HG03354 (cell line): ENCODE measurements at regions not wholly inside any gene's neighbourhood (a gene's known extent, or its start where the extent isn't known, plus 50 kb on each side); places are given as distances from the start of the nearest gene placed in this dataset.
A peak's percentile ranks its signal among the peaks of the same experiment; 100 is the strongest.
"Not testable (repeated sequence)": the region's sequence is repeated elsewhere in the genome, so short reads cannot be mapped to it uniquely, and the experiment has no call there.

ENCODE experiments used
- ATAC-seq: cut with Tn5 transposase; IDR thresholded peaks from one replicate; pipeline ENCODE4 v1.9.1; 2021; ENCODE audit warnings: mild to moderate bottlenecking; ENCODE audit not compliant: unreplicated experiment, poor library complexity, severe bottlenecking

- no peak for ATAC-seq
Measured at GRCh38 chr13:38283346-38283745, 66.3 kb upstream of the UFM1 start.

DNA sequence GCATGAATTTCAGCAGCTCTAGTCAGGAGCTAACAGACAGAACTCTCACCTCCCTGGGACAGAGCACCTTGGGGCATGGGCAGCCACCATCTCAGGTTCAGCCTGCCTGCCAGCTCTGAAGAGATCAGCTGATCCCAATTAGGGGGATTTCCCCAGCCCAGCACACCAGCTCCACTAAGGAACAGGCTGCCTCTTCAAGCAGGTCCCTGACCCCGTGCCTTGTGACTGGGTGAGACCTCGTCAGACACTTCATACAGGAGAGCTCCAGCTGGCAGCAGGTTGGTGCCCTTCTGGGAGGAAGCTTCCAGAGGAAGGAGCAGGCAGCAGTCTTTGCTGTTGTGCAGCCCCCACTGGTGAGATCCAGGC, 84.5 kb upstream of the UFM1 start:
- no peak for ATAC-seq

DNA sequence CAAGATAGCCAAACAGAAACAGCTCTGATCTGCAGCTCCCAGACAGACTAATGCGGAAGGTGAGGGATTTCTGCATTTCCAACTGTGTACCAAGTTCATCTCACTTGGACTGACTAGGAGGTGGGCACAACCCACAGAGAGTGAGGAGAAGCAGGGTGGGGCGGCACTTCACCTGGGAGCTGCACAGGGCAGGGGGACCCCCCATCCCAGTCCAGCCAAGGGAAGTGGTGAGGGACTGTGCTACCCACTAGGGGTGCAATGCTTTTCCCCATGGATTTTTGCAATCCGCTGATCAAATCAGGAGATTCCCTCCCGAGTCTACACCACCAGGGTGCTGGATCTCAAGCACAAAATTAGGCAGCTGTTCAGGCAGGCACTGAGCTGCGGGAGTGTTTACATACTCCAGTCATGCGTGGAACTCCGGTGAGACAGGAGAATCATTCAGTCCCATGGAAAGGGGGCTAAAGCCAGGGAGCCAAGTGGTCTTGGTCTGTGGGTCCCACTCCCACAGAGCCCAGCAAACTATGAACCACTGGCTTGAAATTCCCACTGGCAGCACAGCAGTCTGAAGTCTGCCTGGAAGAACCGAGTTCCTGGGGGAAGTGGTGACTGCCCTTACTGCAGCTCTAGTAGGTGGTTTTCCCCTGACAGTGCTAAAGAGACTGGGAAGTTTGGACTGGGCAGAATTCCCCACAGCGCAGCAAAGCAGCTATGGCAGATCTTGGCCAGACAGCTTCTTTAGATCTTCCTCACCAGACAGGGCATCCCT, 85.1 kb upstream of the UFM1 start:
- no peak for ATAC-seq

GRCh38 chr13:38262211-38262610, 87.4 kb upstream of the UFM1 start:
- ATAC-seq = no peak

GRCh38 chr13:38255600-38255999, 94.1 kb upstream of the UFM1 start:
- ATAC-seq = no peak

DNA sequence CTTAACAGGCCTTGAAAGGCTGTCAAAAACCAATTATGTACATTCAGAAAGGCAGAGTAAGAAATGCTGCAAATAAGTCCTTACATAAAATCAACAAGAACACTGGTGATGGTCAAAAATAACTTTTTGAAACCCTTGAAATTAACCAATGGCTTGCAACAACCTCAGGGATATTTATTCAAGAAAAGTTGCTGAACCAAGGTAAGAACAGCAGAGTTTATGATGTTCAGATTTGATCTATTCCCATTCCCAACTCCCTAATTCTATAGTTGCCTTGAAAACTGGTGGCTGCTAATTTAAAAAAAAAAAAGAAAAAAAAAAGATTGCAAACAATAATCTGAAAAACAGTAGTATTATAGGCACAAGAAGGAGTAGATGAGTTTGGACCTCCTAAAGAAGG, 109.8 kb upstream of the UFM1 start:
- ATAC-seq = no peak

GRCh38 chr13:38228322-38228721, 121.3 kb upstream of the UFM1 start:
- ATAC-seq = no peak

DNA sequence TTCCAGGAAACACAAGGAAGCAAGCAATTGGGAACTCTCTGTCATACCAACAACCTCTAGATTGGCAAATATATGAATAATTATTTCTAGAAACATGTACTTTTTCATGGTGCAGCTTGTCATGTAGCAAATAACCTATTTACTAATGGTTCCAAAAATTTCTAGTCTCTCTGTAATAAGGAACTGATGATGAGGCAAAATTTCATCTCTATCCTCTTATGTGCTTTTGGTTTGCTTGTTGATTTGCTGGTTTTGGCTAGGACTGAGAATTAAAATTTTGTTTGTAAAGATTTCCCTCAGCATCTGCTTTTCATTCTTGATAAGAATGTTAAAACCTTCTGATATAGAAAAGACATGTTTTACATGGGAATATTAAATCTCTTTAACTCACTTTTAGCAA, 123.2 kb upstream of the UFM1 start:
- no peak for ATAC-seq

GRCh38 chr13:38223089-38223488, 126.6 kb upstream of the UFM1 start:
- ATAC-seq = no peak

DNA sequence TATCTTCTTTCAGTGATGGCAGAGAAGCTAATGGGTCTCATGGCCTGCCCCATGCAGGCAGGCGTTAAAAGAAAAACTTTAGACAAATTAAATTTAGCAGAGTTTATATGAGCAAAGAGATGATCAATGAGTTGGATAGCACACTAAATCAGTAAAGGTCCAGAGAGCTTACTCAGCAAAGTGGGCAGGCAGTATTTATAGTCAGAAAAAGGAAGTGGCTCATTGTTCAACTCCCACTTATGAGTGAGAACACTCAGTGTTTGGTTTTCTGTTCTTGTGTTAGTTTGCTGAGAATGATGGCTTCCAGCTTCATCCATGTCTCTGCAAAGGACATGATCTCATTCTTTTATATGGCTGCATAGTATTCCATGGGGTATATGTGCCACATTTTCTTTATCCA, 128.5 kb upstream of the UFM1 start:
- ATAC-seq = not testable (repeated sequence)

DNA sequence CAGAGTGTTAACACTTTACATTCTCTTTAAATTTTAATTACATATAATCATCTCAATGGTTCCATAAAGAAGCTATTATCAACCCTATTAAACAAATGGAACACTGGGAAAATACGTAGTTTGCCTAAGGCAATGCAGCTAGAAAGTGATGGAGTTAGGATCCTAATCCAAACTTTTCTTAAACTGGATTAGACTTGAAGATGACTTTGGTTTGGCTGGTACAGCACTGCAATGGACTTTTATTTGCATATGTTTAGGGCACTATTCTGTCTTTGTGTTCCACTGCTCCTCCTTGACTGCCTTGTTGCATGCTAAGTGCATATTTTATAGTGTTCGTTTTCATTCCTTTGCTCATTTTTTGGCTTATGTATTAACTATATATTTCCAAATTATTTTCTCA, 133.5 kb upstream of the UFM1 start:
- no peak for ATAC-seq

- no peak for ATAC-seq
Measured at GRCh38 chr13:38213314-38213713, 136.3 kb upstream of the UFM1 start.

GRCh38 chr13:38210928-38211596, 138.6 kb upstream of the UFM1 start:
- no peak for ATAC-seq

DNA sequence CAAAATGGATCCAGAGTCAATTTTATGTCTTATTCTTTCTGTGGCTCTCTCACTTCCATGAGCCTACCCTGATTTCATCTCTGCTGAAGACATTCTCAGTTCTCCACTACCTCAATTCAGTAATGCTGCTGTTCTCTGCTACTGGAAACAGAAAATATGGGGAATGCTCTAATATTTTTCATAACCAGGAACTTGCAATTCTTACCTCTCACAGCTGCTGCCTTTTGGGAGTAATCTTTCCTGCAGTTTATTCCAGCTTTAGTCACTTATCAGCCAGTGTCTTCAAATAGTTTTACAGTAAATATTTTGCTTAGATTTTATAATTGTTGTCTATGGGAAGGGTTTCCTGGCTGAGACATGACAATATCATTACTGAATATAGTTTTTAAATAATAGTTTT, 145.1 kb upstream of the UFM1 start:
- no peak for ATAC-seq

- ATAC-seq = no peak
Measured at GRCh38 chr13:38202740-38203139, 146.9 kb upstream of the UFM1 start.

DNA sequence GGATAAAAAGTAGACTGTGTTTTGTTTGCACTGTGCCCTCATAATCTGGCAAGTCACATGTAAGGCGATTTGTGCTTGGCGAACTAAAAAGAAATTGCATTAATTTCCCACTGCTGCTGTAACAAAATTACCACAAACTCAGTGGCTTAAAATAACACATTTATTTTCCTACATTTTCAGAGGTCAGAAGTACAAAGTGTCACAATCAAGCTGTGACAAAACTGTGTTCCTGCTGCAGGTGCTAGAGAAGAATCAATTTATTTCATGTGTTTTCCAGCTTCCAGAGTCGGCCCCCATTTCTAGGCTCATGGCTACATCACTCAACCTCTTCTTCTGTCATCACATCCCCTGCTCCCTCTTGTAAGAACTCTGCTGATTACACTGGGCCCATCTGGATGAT, 158.6 kb upstream of the UFM1 start:
- no peak for ATAC-seq

- ATAC-seq = peak; percentile 67
Measured at GRCh38 chr13:38180670-38181069, 169.0 kb upstream of the UFM1 start.

DNA sequence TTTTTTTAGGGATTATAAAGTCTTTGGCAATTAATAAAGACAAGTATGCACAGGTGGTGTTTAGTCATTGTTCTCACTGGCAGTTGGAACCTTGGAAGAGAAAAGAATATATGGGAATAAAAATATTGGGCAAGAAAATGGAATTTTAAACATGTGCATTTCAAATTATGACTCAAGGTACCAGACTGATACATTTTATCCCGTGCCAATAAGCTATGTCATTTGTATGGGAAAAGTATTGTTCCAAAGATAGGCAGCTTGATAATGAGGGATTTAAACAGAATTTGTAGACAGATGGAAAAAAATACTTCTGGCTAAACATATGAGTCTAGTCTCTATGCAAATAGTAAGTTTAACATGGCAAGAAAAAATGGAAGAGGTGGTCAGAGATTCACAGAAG, 169.5 kb upstream of the UFM1 start:
- no peak for ATAC-seq

DNA sequence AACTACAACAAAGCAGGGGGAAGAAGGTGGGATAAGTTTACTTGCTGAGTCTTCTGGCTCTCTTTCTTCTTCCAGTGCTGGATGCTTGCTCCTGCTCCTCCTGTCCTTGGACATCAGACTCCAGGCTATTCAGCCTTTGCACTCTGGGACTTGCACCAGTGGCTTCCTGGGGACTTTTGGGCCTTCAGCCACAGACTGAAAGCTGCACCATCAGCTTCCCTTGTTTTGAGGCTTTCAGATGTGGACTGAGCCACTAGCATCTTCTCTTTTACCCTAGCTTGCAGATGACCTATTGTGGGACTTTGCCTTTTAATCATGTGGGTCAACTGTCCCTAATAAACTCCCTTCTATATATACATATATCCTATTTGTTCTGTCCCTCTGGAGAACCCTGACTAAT, 173.0 kb upstream of the UFM1 start:
- no peak for ATAC-seq

- ATAC-seq = no peak
Measured at GRCh38 chr13:38173403-38173802, 176.2 kb upstream of the UFM1 start.

DNA sequence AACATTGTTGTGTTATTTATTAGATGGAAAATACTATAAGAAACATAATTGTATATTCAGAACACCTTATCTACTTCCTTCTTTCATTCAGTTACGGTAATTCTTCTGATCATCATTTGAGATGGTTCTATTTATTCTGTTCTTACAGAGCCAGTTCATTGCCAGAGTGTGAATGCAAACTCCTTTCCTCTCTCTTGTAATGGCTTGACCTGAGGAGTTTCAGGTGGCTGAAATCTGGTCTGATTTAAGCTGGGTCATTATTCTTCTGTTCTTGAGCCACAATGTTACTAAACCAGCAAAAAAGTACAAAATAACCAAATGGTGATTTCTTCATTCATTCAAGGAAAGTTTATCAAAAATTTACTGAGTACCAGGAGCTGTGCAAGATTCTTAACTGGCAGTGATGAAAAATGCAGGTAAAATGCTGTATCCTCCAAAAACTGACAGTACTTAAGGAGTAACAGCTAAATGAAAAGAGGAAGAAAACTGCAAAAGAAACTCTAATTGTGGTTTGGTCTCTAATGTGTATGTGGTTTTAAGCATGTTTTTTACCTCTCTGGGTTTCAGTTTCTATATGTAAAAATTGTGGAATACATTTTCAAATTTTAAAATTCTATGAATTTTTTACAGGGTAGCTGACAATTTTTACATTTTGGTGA, 182.4 kb upstream of the UFM1 start:
- peak; percentile 97 for ATAC-seq
